Vagina (tissue), 2 donors: ENCODE measurements at regions not wholly inside any gene's neighbourhood (a gene's known extent, or its start where the extent isn't known, plus 50 kb on each side); places are given as distances from the start of the nearest gene placed in this dataset.

Experiments used
- CTCF ChIP-seq, 3 experiments: fragments of 450-650 bp in 2 of 3; fragments of 200-600 bp in 1 of 3; sonication (generic) in 1 of 3; IDR thresholded peaks; one replicate each; pipeline ENCODE4 v1.5.1; 2017 to 2019; ENCODE audit warnings: antibody characterized with exemption in 3 of 3, mild to moderate bottlenecking in 2 of 3, moderate library complexity in 2 of 3
- POLR2AphosphoS5 ChIP-seq, 2 donors: sonication (generic); formaldehyde crosslinking; IDR thresholded peaks; one replicate each; pipeline ENCODE4 v1.9.0; 2017; ENCODE audit warnings: antibody characterized with exemption in 2 of 2, mild to moderate bottlenecking in 2 of 2, low read depth in 1 of 2; ENCODE audit not compliant: insufficient read depth in 1 of 2

GRCh38 chr5:168136340-168136739 lies 155.1 kb upstream of the WWC1 start:
- TF ChIP-seq CTCF (IDR thresholded peaks at IDR 0.05): no peak
- no peak for TF ChIP-seq POLR2AphosphoS5 (IDR thresholded peaks at IDR 0.05; ENCODE audit: insufficient read depth in 1 of 2, low read depth in 1 of 2)
